T-helper 1 cell treated with Interleukin-12 subunit alpha and Interleukin-12 subunit beta and Interleukin-4 antibody, amounts not matched to agents 30 μg/mL and 1 μg/mL, for 36 hours (primary cell): ENCODE measurements at regions not wholly inside any gene's neighbourhood (a gene's known extent, or its start where the extent isn't known, plus 50 kb on each side); places are given as distances from the start of the nearest gene placed in this dataset.

Source experiments
- H3K27ac Mint-ChIP-seq: one replicate; pipeline ENCODE4 v1.8.0; 2021; ENCODE audit warnings: mild to moderate bottlenecking, mixed read lengths
- H3K27me3 Mint-ChIP-seq: one replicate; pipeline ENCODE4 v1.8.0; 2021; ENCODE audit warnings: low read depth, mixed read lengths
- H3K36me3 Mint-ChIP-seq: one replicate; pipeline ENCODE4 v1.8.0; 2021; ENCODE audit warnings: low read depth, mixed read lengths
- H3K4me1 Mint-ChIP-seq: one replicate; pipeline ENCODE4 v1.8.0; 2021; ENCODE audit warnings: low read depth, mixed read lengths
- H3K4me3 Mint-ChIP-seq: one replicate; pipeline ENCODE4 v1.8.0; 2021; ENCODE audit warnings: mild to moderate bottlenecking, moderate library complexity, mixed read lengths
- H3K9me3 Mint-ChIP-seq: one replicate; pipeline ENCODE4 v1.8.0; 2021; ENCODE audit warnings: mixed read lengths

- no peak overlapping the region for H3K4me3 Mint-ChIP-seq
- no peaks in the 10 kb centered on the region for H3K4me1 Mint-ChIP-seq
- no peaks in the 10 kb centered on the region for H3K27me3 Mint-ChIP-seq
- peaks cover 4% of the 10 kb centered on the region for H3K9me3 Mint-ChIP-seq
- H3K36me3 Mint-ChIP-seq, result no peaks in the 10 kb centered on the region
- no peak overlapping the region for H3K27ac Mint-ChIP-seq
Measured at GRCh38 chr16:80039777-80040176, 439.2 kb upstream of the MAF start.

GRCh38 chr16:80038566-80038965, 438.0 kb upstream of the MAF start:
- H3K27ac Mint-ChIP-seq, result no peak overlapping the region

GRCh38 chr16:80034948-80035663, 434.6 kb upstream of the MAF start:
- H3K27ac Mint-ChIP-seq, result no peak overlapping the region
- no peak overlapping the region for H3K4me3 Mint-ChIP-seq
- H3K36me3 Mint-ChIP-seq, result no peaks in the 10 kb centered on the region
- peaks cover 13% of the 10 kb centered on the region for H3K9me3 Mint-ChIP-seq
- H3K4me1 Mint-ChIP-seq, result no peaks in the 10 kb centered on the region
- H3K27me3 Mint-ChIP-seq, result no peaks in the 10 kb centered on the region

More at GRCh38 chr16:80038566-80038965, 438.0 kb upstream of the MAF start:
- H3K27me3 Mint-ChIP-seq, result no peaks in the 10 kb centered on the region
- no peaks in the 10 kb centered on the region for H3K36me3 Mint-ChIP-seq
- H3K4me1 Mint-ChIP-seq, result no peaks in the 10 kb centered on the region
- H3K4me3 Mint-ChIP-seq, result no peak overlapping the region
- peaks cover 8% of the 10 kb centered on the region for H3K9me3 Mint-ChIP-seq

GRCh38 chr16:80034469-80034826, 433.9 kb upstream of the MAF start:
- Mint-ChIP-seq H3K4me1 (no peaks in the 10 kb centered on the region), H3K9me3 (peaks cover 13% of the 10 kb centered on the region), H3K27ac (no peak overlapping the region), H3K4me3 (no peak overlapping the region), H3K36me3 (no peaks in the 10 kb centered on the region), H3K27me3 (no peaks in the 10 kb centered on the region)

- no peaks in the 10 kb centered on the region for H3K27me3 Mint-ChIP-seq
- H3K9me3 Mint-ChIP-seq, result peaks cover 13% of the 10 kb centered on the region
- no peak overlapping the region for H3K27ac Mint-ChIP-seq
- H3K4me1 Mint-ChIP-seq, result no peaks in the 10 kb centered on the region
- no peak overlapping the region for H3K4me3 Mint-ChIP-seq
- no peaks in the 10 kb centered on the region for H3K36me3 Mint-ChIP-seq
Measured at GRCh38 chr16:80033783-80034468, 433.4 kb upstream of the MAF start.

- peaks cover 4% of the 10 kb centered on the region for H3K27me3 Mint-ChIP-seq
- no peak overlapping the region for H3K4me3 Mint-ChIP-seq
- H3K9me3 Mint-ChIP-seq, result peaks cover 9% of the 10 kb centered on the region
- H3K27ac Mint-ChIP-seq, result no peak overlapping the region
- peaks cover 9% of the 10 kb centered on the region for H3K4me1 Mint-ChIP-seq
- H3K36me3 Mint-ChIP-seq, result no peaks in the 10 kb centered on the region
Measured at GRCh38 chr16:80029761-80030481, 429.4 kb upstream of the MAF start.

GRCh38 chr16:80029381-80029630, 428.8 kb upstream of the MAF start:
- H3K9me3 Mint-ChIP-seq, result peaks cover 9% of the 10 kb centered on the region
- no peak overlapping the region for H3K4me3 Mint-ChIP-seq
- peaks cover 4% of the 10 kb centered on the region for H3K27me3 Mint-ChIP-seq
- peaks cover 9% of the 10 kb centered on the region for H3K4me1 Mint-ChIP-seq
- no peaks in the 10 kb centered on the region for H3K36me3 Mint-ChIP-seq
- H3K27ac Mint-ChIP-seq, result no peak overlapping the region

GRCh38 chr16:80028581-80029380, 428.2 kb upstream of the MAF start:
- peaks cover 7% of the 10 kb centered on the region for H3K9me3 Mint-ChIP-seq
- H3K4me3 Mint-ChIP-seq, result no peak overlapping the region
- no peak overlapping the region for H3K27ac Mint-ChIP-seq
- H3K36me3 Mint-ChIP-seq, result no peaks in the 10 kb centered on the region
- peaks cover 9% of the 10 kb centered on the region for H3K4me1 Mint-ChIP-seq
- H3K27me3 Mint-ChIP-seq, result peaks cover 4% of the 10 kb centered on the region

GRCh38 chr16:80027007-80027965, 426.7 kb upstream of the MAF start:
- Mint-ChIP-seq H3K27ac (peak overlapping the region; percentile 44), H3K4me3 (peak overlapping the region; percentile 27), H3K9me3 (no peaks in the 10 kb centered on the region), H3K4me1 (peaks cover 9% of the 10 kb centered on the region), H3K27me3 (peaks cover 4% of the 10 kb centered on the region), H3K36me3 (no peaks in the 10 kb centered on the region)

- Mint-ChIP-seq H3K4me1 (peaks cover 9% of the 10 kb centered on the region), H3K4me3 (no peak overlapping the region), H3K27ac (no peak overlapping the region), H3K36me3 (no peaks in the 10 kb centered on the region), H3K27me3 (peaks cover 4% of the 10 kb centered on the region), H3K9me3 (no peaks in the 10 kb centered on the region)
Measured at GRCh38 chr16:80025236-80025635, 424.7 kb upstream of the MAF start.

- Mint-ChIP-seq H3K9me3 (no peaks in the 10 kb centered on the region), H3K27me3 (peaks cover 4% of the 10 kb centered on the region), H3K4me1 (peaks cover 9% of the 10 kb centered on the region), H3K36me3 (no peaks in the 10 kb centered on the region), H3K27ac (no peak overlapping the region), H3K4me3 (no peak overlapping the region)
Measured at GRCh38 chr16:80024443-80024842, 423.9 kb upstream of the MAF start.

- Mint-ChIP-seq H3K4me1 (peaks cover 9% of the 10 kb centered on the region), H3K4me3 (no peak overlapping the region), H3K27ac (no peak overlapping the region), H3K27me3 (peaks cover 4% of the 10 kb centered on the region), H3K36me3 (no peaks in the 10 kb centered on the region), H3K9me3 (no peaks in the 10 kb centered on the region)
Measured at GRCh38 chr16:80023865-80024264, 423.3 kb upstream of the MAF start.

GRCh38 chr16:80019395-80019794, 418.9 kb upstream of the MAF start:
- Mint-ChIP-seq H3K27ac (no peak overlapping the region), H3K4me3 (no peak overlapping the region), H3K27me3 (no peaks in the 10 kb centered on the region), H3K4me1 (no peaks in the 10 kb centered on the region), H3K9me3 (no peaks in the 10 kb centered on the region), H3K36me3 (no peaks in the 10 kb centered on the region)

GRCh38 chr16:80018466-80018865, 417.9 kb upstream of the MAF start:
- Mint-ChIP-seq H3K4me1 (no peaks in the 10 kb centered on the region), H3K4me3 (no peak overlapping the region), H3K9me3 (no peaks in the 10 kb centered on the region), H3K27ac (no peak overlapping the region), H3K36me3 (no peaks in the 10 kb centered on the region), H3K27me3 (no peaks in the 10 kb centered on the region)
